ENCODE measurements at regions not wholly inside any gene's neighbourhood (a gene's known extent, or its start where the extent isn't known, plus 50 kb on each side); places are given as distances from the start of the nearest gene placed in this dataset.

- TF ChIP-seq KAT7 (CRISPR knock-in tag; IDR thresholded peaks at IDR 0.05; ENCODE audit: borderline replicate concordance) (no peak), GABPB1 (CRISPR knock-in tag; IDR thresholded peaks at IDR 0.05) (no peak), CTCF (IDR thresholded peaks at IDR 0.05) (no peak), NR2C2 (CRISPR knock-in tag; IDR thresholded peaks at IDR 0.05) (no peak), ZNF232 (CRISPR knock-in tag; IDR thresholded peaks at IDR 0.05) (no peak), ZNF219 (CRISPR knock-in tag; IDR thresholded peaks at IDR 0.05; ENCODE audit: borderline replicate concordance) (no peak), TP53 (CRISPR knock-in tag; IDR thresholded peaks at IDR 0.05) (no peak), ESRRA (CRISPR knock-in tag; IDR thresholded peaks at IDR 0.05; ENCODE audit: borderline replicate concordance) (no peak), MLX (CRISPR knock-in tag; IDR thresholded peaks at IDR 0.05) (no peak), USF1 (CRISPR knock-in tag; IDR thresholded peaks at IDR 0.05) (no peak), SMAD3 (CRISPR knock-in tag; IDR thresholded peaks at IDR 0.05; ENCODE audit: borderline replicate concordance) (no peak), JUN (CRISPR knock-in tag; IDR thresholded peaks at IDR 0.05) (no peak), MAX (CRISPR knock-in tag; IDR thresholded peaks at IDR 0.05) (no peak)
Measured at GRCh38 chr12:127565241-127565640, 701.7 kb upstream of the TMEM132C start.
